Skeletal muscle tissue (tissue), 3 donors: ENCODE measurements at regions not wholly inside any gene's neighbourhood (a gene's known extent, or its start where the extent isn't known, plus 50 kb on each side); places are given as distances from the start of the nearest gene placed in this dataset.

Experiments
- H3K27ac ChIP-seq: one replicate; pipeline ENCODE4 v1.7.0; 2013; ENCODE audit warnings: mild to moderate bottlenecking, low read depth, low read length, inconsistent platforms
- H3K27me3 ChIP-seq, 3 donors: one replicate each; pipeline ENCODE4 v1.7.0; 2013; ENCODE audit warnings: low read length in 3 of 3; ENCODE audit not compliant: control insufficient read depth in 3 of 3, insufficient read depth in 3 of 3
- H3K36me3 ChIP-seq, 3 donors: one replicate each; pipeline ENCODE4 v1.7.0; 2013; ENCODE audit warnings: low read length in 3 of 3; ENCODE audit not compliant: control insufficient read depth in 3 of 3, insufficient read depth in 3 of 3
- H3K4me1 ChIP-seq, 3 donors: one replicate each; pipeline ENCODE4 v1.7.0; 2013; ENCODE audit warnings: low read length in 3 of 3, mild to moderate bottlenecking in 3 of 3; ENCODE audit not compliant: control insufficient read depth in 3 of 3, insufficient read depth in 3 of 3
- H3K4me3 ChIP-seq, 3 donors: one replicate each; pipeline ENCODE4 v1.7.0; 2013; ENCODE audit warnings: low read length in 3 of 3
- H3K9ac ChIP-seq, 3 donors: one replicate each; pipeline ENCODE4 v1.7.0; 2013; ENCODE audit warnings: low read length in 3 of 3, mild to moderate bottlenecking in 3 of 3, moderate library complexity in 2 of 3, low read depth in 1 of 3
- H3K9me3 ChIP-seq, 3 donors: one replicate each; pipeline ENCODE4 v1.7.0; 2013; ENCODE audit warnings: low read length in 3 of 3; ENCODE audit not compliant: control insufficient read depth in 3 of 3
- donor health status: Osteomylitis.

GRCh38 chr16:66008136-66008535 lies 358.4 kb upstream of the CDH5 start:
- Histone ChIP-seq H3K27ac (no peak overlapping the region), H3K4me3 (no peak overlapping the region), H3K36me3 (no peaks in the 10 kb centered on the region), H3K27me3 (peaks cover 0 to 2% (median 0%) of the 10 kb centered on the region in 3 donors), H3K9ac (no peak overlapping the region), H3K4me1 (peaks cover 3 to 17% (median 16%) of the 10 kb centered on the region in 3 donors), H3K9me3 (no peaks in the 10 kb centered on the region)

- H3K27ac ChIP-seq = no peak overlapping the region
- no peaks in the 10 kb centered on the region for H3K9me3 ChIP-seq
- H3K9ac ChIP-seq = no peak overlapping the region
- H3K4me3 ChIP-seq = no peak overlapping the region
- no peaks in the 10 kb centered on the region for H3K36me3 ChIP-seq
- peaks cover 3 to 17% (median 16%) of the 10 kb centered on the region in 3 donors for H3K4me1 ChIP-seq
- peaks cover 0 to 2% (median 0%) of the 10 kb centered on the region in 3 donors for H3K27me3 ChIP-seq
These were observed 358.8 kb upstream of the CDH5 start for GRCh38 chr16:66007717-66008116.

GRCh38 chr16:66006485-66006884 lies 360.0 kb upstream of the CDH5 start:
- peaks cover 3 to 17% (median 16%) of the 10 kb centered on the region in 3 donors for H3K4me1 ChIP-seq
- no peaks in the 10 kb centered on the region for H3K36me3 ChIP-seq
- H3K9me3 ChIP-seq = no peaks in the 10 kb centered on the region
- peaks cover 0 to 2% (median 0%) of the 10 kb centered on the region in 3 donors for H3K27me3 ChIP-seq
- H3K4me3 ChIP-seq = no peak overlapping the region
- H3K9ac ChIP-seq = no peak overlapping the region
- no peak overlapping the region for H3K27ac ChIP-seq

- Histone ChIP-seq H3K36me3 (no peaks in the 10 kb centered on the region), H3K27ac (no peak overlapping the region), H3K4me1 (peaks cover 3 to 17% (median 16%) of the 10 kb centered on the region in 3 donors), H3K4me3 (no peak overlapping the region), H3K27me3 (no peaks in the 10 kb centered on the region), H3K9ac (no peak overlapping the region), H3K9me3 (no peaks in the 10 kb centered on the region)
These were observed 361.8 kb upstream of the CDH5 start for GRCh38 chr16:66004699-66005098.

GRCh38 chr16:66003201-66003600 lies 363.3 kb upstream of the CDH5 start:
- H3K9ac ChIP-seq = no peak overlapping the region
- no peak overlapping the region for H3K27ac ChIP-seq
- H3K4me1 ChIP-seq = peaks cover 3 to 17% (median 16%) of the 10 kb centered on the region in 3 donors
- no peak overlapping the region for H3K4me3 ChIP-seq
- H3K36me3 ChIP-seq = no peaks in the 10 kb centered on the region
- no peaks in the 10 kb centered on the region for H3K27me3 ChIP-seq
- no peaks in the 10 kb centered on the region for H3K9me3 ChIP-seq

GRCh38 chr16:66002601-66003000 lies 363.9 kb upstream of the CDH5 start:
- Histone ChIP-seq H3K27me3 (no peaks in the 10 kb centered on the region), H3K36me3 (no peaks in the 10 kb centered on the region), H3K27ac (no peak overlapping the region), H3K9me3 (no peaks in the 10 kb centered on the region), H3K4me3 (no peak overlapping the region), H3K4me1 (peaks cover 3 to 16% (median 13%) of the 10 kb centered on the region in 3 donors), H3K9ac (no peak overlapping the region)

GRCh38 chr16:66001432-66001831 lies 365.1 kb upstream of the CDH5 start:
- Histone ChIP-seq H3K9me3 (no peaks in the 10 kb centered on the region), H3K27ac (no peak overlapping the region), H3K4me3 (no peak overlapping the region), H3K4me1 (peaks cover 0 to 15% (median 4%) of the 10 kb centered on the region in 3 donors), H3K36me3 (no peaks in the 10 kb centered on the region), H3K9ac (no peak overlapping the region), H3K27me3 (no peaks in the 10 kb centered on the region)

- Histone ChIP-seq H3K27ac (no peak overlapping the region), H3K36me3 (no peaks in the 10 kb centered on the region), H3K27me3 (no peaks in the 10 kb centered on the region), H3K9me3 (no peaks in the 10 kb centered on the region), H3K4me1 (no peaks in the 10 kb centered on the region), H3K4me3 (no peak overlapping the region), H3K9ac (no peak overlapping the region)
These were observed 368.0 kb upstream of the CDH5 start for GRCh38 chr16:65998443-65998842.

- Histone ChIP-seq H3K27ac (no peak overlapping the region), H3K4me1 (no peaks in the 10 kb centered on the region), H3K9ac (no peak overlapping the region), H3K27me3 (peaks cover 0 to 4% (median 0%) of the 10 kb centered on the region in 3 donors), H3K36me3 (no peaks in the 10 kb centered on the region), H3K9me3 (no peaks in the 10 kb centered on the region), H3K4me3 (no peak overlapping the region)
These were observed 372.2 kb upstream of the CDH5 start for GRCh38 chr16:65994291-65994690.

- Histone ChIP-seq H3K4me3 (no peak overlapping the region), H3K36me3 (no peaks in the 10 kb centered on the region), H3K27me3 (peaks cover 0 to 4% (median 0%) of the 10 kb centered on the region in 3 donors), H3K9ac (no peak overlapping the region), H3K4me1 (peaks cover 0 to 5% (median 0%) of the 10 kb centered on the region in 3 donors), H3K27ac (no peak overlapping the region), H3K9me3 (no peaks in the 10 kb centered on the region)
These were observed 375.3 kb upstream of the CDH5 start for GRCh38 chr16:65991149-65991701.
